Amniotic stem cell (primary cell): ENCODE measurements at regions not wholly inside any gene's neighbourhood (a gene's known extent, or its start where the extent isn't known, plus 50 kb on each side); places are given as distances from the start of the nearest gene placed in this dataset.
"Not testable (repeated sequence)": the region's sequence is repeated elsewhere in the genome, so short reads cannot be mapped to it uniquely, and the experiment has no call there.

Source experiments
- DNase-seq: peaks from one replicate; lab custom pipeline; 2025; lab: John Stamatoyannopoulos, UW

DNA sequence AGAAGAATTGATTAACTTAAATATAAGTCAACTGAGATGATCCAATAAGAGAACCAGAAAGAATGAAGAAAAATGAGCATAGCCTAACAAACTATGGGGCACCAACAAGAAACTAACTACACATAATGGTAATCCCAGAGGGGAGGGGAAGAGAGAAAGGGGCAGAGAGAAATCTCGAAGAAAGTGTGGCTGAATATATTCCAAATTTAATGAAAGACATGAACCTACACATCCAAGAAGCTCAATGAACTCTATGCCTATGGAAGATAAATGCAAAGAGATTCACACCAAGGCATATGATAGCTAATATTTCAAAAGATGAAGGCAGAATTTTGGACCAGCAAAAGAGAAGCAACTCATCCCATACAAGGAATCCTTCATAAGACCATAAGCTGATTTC, 649.2 kb downstream of the ZEB2 start:
- DNase-seq: no peak

- DNase-seq: no peak
Measured at GRCh38 chr2:143856978-143857377, 662.9 kb downstream of the ZEB2 start.

DNA sequence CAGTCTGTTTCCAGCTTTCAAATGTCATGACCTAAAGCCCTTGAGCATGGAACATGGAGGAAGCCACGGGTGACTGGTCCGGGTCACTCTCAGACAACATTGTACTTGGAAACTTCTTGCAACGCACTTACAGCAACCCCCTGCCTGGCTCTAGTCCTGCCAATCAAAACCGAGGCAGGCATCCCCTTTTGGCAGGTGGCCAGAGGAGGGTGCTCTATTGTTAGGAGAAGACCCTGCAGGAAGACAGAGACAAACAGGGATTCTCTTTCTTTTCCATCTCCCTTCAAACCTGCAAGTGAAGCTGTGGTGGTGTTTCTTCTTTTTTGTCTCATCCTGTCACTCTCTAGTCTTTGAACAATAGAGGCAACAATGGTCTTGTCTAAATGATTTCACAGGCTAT, 667.2 kb downstream of the ZEB2 start:
- DNase-seq: no peak

GRCh38 chr2:143850084-143850483, 669.8 kb downstream of the ZEB2 start:
- DNase-seq: no peak

- no peak for DNase-seq
Measured at GRCh38 chr2:143847257-143847656, 672.7 kb downstream of the ZEB2 start.

GRCh38 chr2:143844986-143845385, 674.9 kb downstream of the ZEB2 start:
- no peak for DNase-seq

- no peak for DNase-seq
Measured at GRCh38 chr2:143843686-143844085, 676.2 kb downstream of the ZEB2 start.

DNA sequence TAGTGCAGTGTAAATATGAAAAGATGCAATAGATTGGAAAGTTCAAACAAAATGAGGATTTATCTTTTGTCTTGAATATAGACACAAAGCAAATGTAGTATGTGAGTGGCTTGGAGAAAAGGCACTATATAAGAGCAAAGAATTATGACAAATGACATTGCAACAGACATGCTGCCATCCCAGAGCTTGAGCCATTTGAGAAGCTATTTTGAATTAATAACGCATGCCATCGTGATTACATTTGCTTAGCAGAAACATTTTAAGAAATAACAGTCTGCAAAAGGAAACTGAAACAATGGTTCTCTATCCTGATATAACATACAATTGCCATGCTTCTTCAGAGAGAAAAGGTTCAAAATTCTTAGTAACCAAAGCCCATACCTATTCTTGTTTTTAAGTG, 677.1 kb downstream of the ZEB2 start:
- DNase-seq: no peak

DNA sequence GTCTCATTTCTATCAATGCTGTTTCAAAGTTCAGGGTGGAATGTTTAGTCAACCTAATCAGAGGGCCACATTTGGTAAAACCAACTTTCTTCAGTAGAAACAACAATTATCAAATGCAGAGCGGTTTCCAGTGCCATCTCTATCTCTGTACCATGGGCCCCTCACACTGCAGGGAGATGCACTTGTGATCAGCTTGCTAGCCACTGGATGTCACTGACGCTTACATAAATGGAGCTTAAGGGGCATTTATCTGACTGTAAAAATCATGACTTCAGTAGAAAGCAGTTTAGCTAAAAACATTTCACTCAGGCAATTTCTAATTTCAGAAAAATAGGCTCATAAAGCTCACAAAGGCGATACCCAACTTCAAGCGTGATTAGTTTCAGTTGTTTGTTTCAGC, 678.0 kb downstream of the ZEB2 start:
- no peak for DNase-seq

- DNase-seq: no peak
Measured at GRCh38 chr2:143840601-143841000, 679.3 kb downstream of the ZEB2 start.

GRCh38 chr2:143840194-143840593, 679.7 kb downstream of the ZEB2 start:
- DNase-seq: no peak

DNA sequence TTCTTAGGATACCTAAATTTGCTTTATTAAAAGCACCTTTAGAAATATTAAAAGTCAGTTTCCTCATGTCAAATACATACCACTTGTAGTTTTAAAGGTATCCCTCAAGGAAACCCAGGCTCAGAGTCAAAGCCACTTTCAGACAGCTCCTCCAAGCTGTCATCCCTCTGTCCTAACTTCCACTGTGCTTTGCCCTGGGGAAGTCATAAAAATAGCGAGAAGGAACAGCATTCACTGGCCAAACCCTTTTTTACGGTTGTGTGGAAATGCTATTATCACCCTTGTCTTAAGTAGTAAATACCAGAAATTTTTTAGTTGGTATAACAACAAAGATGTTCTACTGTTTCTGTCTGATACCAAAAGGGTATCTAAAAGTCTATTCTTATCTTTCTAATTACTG, 680.5 kb downstream of the ZEB2 start:
- DNase-seq: no peak

- DNase-seq: not testable (repeated sequence)
Measured at GRCh38 chr2:143837055-143837454, 682.9 kb downstream of the ZEB2 start.

GRCh38 chr2:143835481-143835880, 684.4 kb downstream of the ZEB2 start:
- DNase-seq: no peak

DNA sequence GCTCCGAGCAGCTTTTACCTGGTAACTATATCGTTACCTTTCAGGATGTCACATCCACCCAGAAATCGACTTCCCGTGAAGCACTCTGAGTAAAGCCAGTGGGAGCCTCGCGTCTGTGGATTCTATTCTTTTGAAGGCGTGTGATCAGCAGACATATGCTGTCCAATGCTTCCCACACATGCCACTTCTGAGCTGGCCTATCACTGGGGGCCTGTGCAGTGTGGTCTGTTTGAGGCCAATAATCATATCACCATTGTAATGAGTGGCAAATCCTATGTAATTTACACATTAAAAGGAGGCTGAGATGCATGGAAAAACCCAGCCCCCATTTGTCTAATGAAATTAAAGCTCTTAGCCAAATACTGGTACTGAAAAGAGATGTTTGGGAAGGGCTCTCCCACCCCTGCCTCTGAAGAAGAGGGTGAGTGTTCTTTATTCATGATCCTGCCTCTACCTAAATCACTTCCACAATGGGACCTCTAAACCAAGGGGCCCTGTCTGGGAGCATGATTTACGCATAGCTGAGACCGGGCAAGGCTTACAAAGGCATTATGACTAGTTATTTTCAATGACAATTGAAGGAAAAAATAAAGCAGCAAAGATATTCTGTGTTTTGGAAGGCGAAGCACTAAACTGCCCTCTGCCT, 686.8 kb downstream of the ZEB2 start:
- no peak for DNase-seq

GRCh38 chr2:143830476-143830875, 689.4 kb downstream of the ZEB2 start:
- no peak for DNase-seq

DNA sequence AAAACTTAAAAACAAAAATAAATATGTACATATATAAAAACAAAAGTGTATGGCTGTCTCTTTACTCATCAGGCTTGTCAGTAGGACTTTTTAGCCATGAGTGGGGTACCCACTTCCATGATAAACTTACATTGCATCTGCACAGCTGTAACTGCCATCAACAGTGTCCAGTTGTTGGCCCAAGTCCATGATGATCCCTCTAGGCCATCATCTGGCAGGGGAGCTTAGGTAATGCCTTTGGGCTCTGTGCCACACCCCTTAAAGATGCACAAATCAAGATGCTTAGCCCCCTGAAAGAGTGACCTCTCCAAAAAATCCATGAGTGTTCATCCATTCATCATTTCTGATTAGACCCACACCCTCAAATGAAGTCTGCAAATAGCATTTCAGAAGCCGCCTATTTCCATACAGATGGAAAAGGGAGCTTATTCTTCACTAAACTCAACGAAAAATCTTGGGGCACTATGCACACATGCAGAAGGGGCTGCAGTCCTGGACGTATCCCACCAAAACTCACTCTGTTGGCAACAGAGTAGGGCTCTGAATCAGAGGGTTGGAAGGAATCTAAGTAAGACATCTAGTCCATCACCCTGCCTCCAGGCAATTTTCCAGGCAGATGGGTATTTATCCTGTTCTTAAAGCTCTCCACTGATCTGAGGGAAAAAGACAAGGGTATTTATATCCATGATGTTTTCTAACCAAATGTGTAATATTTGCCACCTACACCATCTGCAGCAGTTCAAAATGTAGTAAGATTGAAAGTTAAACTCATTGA, 691.0 kb downstream of the ZEB2 start:
- DNase-seq: no peak

- no peak for DNase-seq
Measured at GRCh38 chr2:143824791-143825190, 695.1 kb downstream of the ZEB2 start.

DNA sequence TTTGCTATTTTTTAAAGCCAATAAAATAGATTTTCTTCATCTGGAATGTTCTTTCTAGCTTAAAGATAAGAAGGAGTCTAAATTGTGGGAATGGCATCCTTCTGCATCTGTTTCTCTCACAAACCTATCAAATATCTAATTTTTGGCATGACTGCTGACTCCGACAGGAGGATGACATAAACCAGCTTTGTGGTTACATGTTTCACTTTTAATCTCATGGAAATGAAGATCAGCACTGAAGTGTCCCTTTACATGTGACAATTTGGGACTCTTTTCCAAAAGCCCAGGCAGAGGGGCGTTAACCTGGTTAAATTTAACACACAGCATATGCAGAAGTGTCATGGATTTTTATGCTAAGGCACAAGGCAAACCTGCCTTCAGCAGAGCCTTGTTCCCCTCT, 694.7 kb downstream of the ARHGAP15 start:
- no peak for DNase-seq

DNA sequence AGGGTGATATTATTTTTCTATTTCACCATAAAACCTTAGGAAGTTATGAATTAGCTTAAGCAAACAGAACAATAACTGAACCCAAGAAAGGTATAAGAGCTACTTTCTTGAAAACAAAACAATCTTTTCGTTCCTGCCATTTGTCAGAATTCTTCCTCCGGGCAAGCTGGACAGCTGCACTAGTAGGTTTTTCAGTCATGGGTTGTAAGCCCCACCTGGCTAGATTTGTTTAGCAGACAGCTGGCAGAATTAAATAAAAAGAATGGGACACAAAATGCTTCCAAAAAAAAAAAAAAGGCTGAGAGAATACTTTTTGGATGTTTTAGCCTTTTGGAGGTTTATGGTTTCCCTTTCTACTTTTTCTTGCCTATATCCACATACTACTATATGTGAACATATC, 694.1 kb downstream of the ARHGAP15 start:
- DNase-seq: no peak

- no peak for DNase-seq
Measured at GRCh38 chr2:143822736-143823135, 693.5 kb downstream of the ARHGAP15 start.

GRCh38 chr2:143819764-143820163, 690.5 kb downstream of the ARHGAP15 start:
- DNase-seq: no peak

GRCh38 chr2:143819190-143819735, 690.0 kb downstream of the ARHGAP15 start:
- no peak for DNase-seq
